VCaP (cell line): ENCODE measurements at regions not wholly inside any gene's neighbourhood (a gene's known extent, or its start where the extent isn't known, plus 50 kb on each side); places are given as distances from the start of the nearest gene placed in this dataset.

Source experiments
- H3K27ac ChIP-seq: fragments of 450-650 bp; 2 replicates; pipeline ENCODE4 v1.5.1; 2017
- TF ChIP-seq, protein P1 (sequence below): fragments of 450-650 bp; conservative IDR thresholded peaks from 2 replicates; pipeline ENCODE4 v1.5.1; 2017; ENCODE audit warnings: mild to moderate bottlenecking, moderate library complexity

- TF ChIP-seq, protein P1, sequence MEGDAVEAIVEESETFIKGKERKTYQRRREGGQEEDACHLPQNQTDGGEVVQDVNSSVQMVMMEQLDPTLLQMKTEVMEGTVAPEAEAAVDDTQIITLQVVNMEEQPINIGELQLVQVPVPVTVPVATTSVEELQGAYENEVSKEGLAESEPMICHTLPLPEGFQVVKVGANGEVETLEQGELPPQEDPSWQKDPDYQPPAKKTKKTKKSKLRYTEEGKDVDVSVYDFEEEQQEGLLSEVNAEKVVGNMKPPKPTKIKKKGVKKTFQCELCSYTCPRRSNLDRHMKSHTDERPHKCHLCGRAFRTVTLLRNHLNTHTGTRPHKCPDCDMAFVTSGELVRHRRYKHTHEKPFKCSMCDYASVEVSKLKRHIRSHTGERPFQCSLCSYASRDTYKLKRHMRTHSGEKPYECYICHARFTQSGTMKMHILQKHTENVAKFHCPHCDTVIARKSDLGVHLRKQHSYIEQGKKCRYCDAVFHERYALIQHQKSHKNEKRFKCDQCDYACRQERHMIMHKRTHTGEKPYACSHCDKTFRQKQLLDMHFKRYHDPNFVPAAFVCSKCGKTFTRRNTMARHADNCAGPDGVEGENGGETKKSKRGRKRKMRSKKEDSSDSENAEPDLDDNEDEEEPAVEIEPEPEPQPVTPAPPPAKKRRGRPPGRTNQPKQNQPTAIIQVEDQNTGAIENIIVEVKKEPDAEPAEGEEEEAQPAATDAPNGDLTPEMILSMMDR, result no peak
- H3K27ac ChIP-seq, result no peak overlapping the region
Measured at GRCh38 chr13:58119351-58119750, 487.8 kb downstream of the PCDH17 start.

DNA sequence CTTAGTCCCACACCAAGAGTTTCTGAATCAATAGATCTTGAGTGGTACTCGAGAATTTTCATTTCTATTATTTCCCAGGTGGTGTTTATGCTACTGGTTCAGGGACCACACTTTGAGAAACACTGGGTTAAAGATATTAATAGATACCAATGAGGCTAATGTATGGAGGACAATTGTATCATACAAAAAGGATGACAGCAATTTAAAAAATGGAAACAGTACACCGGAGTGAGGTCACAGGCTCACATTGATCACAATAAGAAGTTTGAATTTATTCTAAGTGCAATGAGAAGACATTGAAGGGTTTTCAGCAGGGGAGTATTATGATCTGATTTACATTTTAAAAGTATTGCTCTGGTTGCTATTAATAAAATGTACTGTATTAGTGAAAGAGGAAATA is 488.3 kb downstream of the PCDH17 start:
- TF ChIP-seq, protein P1, result no peak
- no peak overlapping the region for H3K27ac ChIP-seq

- no peak overlapping the region for H3K27ac ChIP-seq
- TF ChIP-seq, protein P1, result no peak
Measured at GRCh38 chr13:58126496-58126895, 495.0 kb downstream of the PCDH17 start.

GRCh38 chr13:58134012-58134411 is 502.5 kb downstream of the PCDH17 start:
- H3K27ac ChIP-seq, result no peak overlapping the region
- TF ChIP-seq, protein P1, result no peak

- TF ChIP-seq, protein P1, result no peak
- no peak overlapping the region for H3K27ac ChIP-seq
Measured at GRCh38 chr13:58134525-58134924, 503.0 kb downstream of the PCDH17 start.

GRCh38 chr13:58142952-58143351 is 511.4 kb downstream of the PCDH17 start:
- TF ChIP-seq, protein P1, result no peak
- no peak overlapping the region for H3K27ac ChIP-seq

DNA sequence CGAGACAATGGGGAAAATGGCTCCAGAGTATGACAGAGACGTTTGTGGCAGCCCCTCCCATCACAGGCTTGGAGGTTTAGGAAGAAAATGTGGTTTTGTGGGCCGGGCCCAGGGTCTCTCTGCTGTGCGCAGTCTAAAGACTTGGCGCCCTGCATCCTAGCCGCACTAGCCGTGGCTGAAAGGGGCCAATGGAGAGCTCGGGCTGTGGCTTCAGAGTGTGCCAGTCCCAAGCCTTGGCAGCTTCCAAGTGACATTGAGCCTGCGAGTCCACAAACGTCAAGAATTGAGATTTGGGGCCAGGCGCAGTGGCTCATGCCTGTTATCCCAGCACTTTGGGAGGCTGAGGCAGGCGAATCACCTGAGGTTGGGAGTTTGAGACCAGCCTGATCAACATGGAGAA is 513.1 kb downstream of the PCDH17 start:
- TF ChIP-seq, protein P1, result no peak

GRCh38 chr13:58151452-58151851 is 519.9 kb downstream of the PCDH17 start:
- no peak overlapping the region for H3K27ac ChIP-seq
- TF ChIP-seq, protein P1, result no peak

More for the DNA sequence above, 513.1 kb downstream of the PCDH17 start:
- H3K27ac ChIP-seq, result no peak overlapping the region
